ENCODE measurements at regions not wholly inside any gene's neighbourhood (a gene's known extent, or its start where the extent isn't known, plus 50 kb on each side); places are given as distances from the start of the nearest gene placed in this dataset.

DNA sequence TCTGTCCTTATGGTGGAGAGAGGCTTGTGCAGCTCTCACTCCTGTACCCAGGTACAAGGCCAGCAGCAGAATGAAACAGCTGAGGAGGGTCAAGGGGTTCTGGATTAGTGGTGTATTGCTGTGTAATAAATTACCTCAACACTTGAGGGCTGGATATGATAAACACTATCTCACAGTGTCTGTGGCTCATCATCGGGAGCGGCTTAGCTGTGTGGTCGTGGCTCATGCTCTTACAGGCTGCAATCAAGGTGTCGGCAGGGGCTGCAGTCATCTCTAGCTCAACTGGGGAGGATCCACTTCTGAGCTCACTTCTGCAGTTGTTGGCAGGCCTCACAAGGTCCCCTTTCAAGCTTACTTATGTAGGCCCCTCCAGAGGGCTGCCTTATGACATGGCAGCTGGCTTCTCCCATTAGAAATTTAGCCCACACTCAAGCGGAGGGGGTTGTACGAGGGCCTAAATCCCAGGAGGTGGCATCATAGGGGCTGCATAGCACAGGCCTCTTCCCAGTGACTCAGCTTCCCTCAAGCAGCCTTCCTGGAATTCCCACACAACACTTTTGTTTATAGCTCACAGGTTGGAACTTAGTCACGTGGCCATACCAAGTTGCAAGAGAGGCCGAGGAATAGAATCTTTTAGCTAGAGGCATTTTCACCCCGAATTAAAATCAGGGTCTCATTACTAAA lies 148.2 kb upstream of the RPS6KA3 start:
- H3K4me1 ChIP-seq: no peaks in the 10 kb centered on the region
- TF ChIP-seq, protein P1, sequence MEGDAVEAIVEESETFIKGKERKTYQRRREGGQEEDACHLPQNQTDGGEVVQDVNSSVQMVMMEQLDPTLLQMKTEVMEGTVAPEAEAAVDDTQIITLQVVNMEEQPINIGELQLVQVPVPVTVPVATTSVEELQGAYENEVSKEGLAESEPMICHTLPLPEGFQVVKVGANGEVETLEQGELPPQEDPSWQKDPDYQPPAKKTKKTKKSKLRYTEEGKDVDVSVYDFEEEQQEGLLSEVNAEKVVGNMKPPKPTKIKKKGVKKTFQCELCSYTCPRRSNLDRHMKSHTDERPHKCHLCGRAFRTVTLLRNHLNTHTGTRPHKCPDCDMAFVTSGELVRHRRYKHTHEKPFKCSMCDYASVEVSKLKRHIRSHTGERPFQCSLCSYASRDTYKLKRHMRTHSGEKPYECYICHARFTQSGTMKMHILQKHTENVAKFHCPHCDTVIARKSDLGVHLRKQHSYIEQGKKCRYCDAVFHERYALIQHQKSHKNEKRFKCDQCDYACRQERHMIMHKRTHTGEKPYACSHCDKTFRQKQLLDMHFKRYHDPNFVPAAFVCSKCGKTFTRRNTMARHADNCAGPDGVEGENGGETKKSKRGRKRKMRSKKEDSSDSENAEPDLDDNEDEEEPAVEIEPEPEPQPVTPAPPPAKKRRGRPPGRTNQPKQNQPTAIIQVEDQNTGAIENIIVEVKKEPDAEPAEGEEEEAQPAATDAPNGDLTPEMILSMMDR (IDR thresholded peaks at IDR 0.05): no peak
- DNase-seq: no peak
- no peak overlapping the region for H3K4me3 ChIP-seq
- H3K36me3 ChIP-seq: no peaks in the 10 kb centered on the region
- no peak overlapping the region for H3K9ac ChIP-seq (ENCODE audit: low read depth in 2 of 2, low read length in 2 of 2)
- no peaks in the 10 kb centered on the region for H3K27me3 ChIP-seq
- H3K9me3 ChIP-seq: no peaks in the 10 kb centered on the region
- H3K27ac ChIP-seq: no peak overlapping the region
- intact Hi-C loops (cut with DNase I): no loop called here

DNA sequence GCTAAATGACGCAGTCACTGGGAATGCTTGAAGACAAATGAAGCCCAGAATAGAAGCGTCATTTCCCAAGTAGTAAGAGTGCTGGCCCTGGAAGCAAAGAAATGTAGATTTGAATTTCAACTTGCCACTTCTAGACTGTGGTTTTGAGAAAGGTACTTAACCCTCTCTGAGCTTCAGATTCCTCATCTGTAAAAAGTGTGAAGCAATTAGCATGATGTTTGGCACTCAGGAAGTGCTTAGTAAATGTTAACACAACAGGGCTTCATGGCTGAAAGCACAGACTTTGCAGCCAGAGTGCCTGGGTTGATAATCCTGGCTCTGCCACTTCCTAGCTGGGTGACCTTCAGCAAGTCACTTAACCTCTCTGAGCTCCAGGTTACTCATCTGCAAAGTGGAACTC lies 147.4 kb upstream of the RPS6KA3 start:
- no peaks in the 10 kb centered on the region for H3K4me1 ChIP-seq
- H3K9me3 ChIP-seq: no peaks in the 10 kb centered on the region
- no peaks in the 10 kb centered on the region for H3K27me3 ChIP-seq
- TF ChIP-seq, protein P1 (IDR thresholded peaks at IDR 0.05): no peak
- no peak overlapping the region for H3K4me3 ChIP-seq
- H3K36me3 ChIP-seq: no peaks in the 10 kb centered on the region
- intact Hi-C loops (cut with DNase I): no loop called here
- no peak overlapping the region for H3K27ac ChIP-seq
- no peak for DNase-seq
- no peak overlapping the region for H3K9ac ChIP-seq (ENCODE audit: low read depth in 2 of 2, low read length in 2 of 2)

DNA sequence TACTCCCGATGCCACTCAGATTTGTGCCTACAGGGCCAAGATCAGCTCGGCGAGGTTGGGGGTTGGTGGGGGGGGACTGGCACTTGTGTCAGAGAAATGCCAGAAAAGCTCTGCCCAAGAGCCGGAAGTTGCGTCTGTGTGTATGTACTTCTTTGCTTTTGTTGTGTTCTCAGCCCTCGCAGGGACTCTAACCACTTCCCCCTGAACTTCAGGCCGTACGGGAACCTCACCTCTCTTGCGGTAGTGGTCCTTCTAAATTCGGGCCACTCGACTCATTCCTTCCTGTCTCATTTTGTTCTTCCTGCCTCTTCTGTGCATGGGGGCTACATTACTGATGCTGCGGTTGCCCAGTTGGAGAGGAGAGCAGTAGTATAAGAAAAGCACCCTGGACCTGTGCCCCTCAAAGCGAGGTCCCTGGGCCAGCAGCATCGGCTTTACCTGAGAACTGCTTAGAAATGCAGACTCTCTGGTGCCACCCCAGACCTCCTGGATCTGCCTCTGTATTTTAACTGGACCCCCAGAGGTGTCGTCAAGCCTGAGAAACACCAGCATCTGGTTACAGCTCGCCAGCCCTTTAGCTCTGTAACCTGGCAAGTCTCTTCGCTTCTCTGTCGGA lies 146.3 kb upstream of the RPS6KA3 start:
- Histone ChIP-seq H3K27ac (no peak overlapping the region), H3K4me1 (no peaks in the 10 kb centered on the region)
- intact Hi-C loops (cut with DNase I): no loop called here

DNA sequence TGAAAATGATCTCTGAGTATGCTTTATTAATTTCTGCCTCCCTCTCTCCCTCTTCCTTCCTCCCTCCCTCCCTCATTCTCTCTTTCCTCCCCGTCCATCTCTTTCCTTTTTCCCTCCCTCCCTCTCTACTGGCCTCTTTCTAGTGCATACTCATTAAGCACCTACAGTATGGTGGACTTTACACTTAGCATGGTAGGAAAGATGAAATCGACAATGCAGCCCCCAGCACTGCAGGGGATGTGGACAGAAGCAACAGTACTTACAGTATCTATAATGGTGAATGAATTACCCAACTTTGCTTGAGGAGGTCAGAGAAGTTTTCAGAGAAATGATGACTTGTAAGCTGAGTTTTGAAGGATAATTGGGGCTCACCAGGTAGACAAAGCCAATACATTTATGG lies 143.8 kb upstream of the RPS6KA3 start:
- intact Hi-C loops (cut with DNase I): no loop called here
- TF ChIP-seq, protein P1 (IDR thresholded peaks at IDR 0.05): no peak
- H3K4me1 ChIP-seq: no peaks in the 10 kb centered on the region
- H3K27ac ChIP-seq: no peak overlapping the region
- H3K9me3 ChIP-seq: no peaks in the 10 kb centered on the region
- no peak overlapping the region for H3K9ac ChIP-seq (ENCODE audit: low read depth in 2 of 2, low read length in 2 of 2)
- DNase-seq: no peak
- H3K27me3 ChIP-seq: no peaks in the 10 kb centered on the region
- no peaks in the 10 kb centered on the region for H3K36me3 ChIP-seq
- no peak overlapping the region for H3K4me3 ChIP-seq

More for the DNA sequence above, 146.3 kb upstream of the RPS6KA3 start:
- H3K4me3 ChIP-seq: no peak overlapping the region
- no peaks in the 10 kb centered on the region for H3K9me3 ChIP-seq
- no peaks in the 10 kb centered on the region for H3K36me3 ChIP-seq
- no peak overlapping the region for H3K9ac ChIP-seq (ENCODE audit: low read depth in 2 of 2, low read length in 2 of 2)
- no peak for DNase-seq
- TF ChIP-seq, protein P1 (IDR thresholded peaks at IDR 0.05): no peak
- H3K27me3 ChIP-seq: no peaks in the 10 kb centered on the region

DNA sequence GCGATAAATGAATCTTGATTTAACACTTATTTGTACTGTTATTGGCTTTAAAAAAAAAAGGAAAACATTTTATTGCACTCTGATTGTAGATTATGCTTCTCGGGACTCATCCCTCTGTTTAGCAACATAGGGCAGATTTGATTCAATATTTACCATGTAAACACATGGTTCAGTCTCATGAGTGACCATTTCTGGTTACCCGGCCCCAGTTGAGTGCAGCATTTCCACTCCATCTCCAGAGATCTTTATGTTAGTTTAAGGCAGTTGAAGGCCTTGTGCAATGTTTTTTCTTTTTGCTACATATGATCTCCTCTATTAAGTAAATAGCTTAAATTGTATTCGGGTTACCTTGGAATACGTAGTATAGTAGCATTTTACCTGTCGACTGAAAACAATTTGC lies 143.3 kb upstream of the RPS6KA3 start:
- Histone ChIP-seq H3K9me3 (no peaks in the 10 kb centered on the region), H3K9ac (ENCODE audit: low read depth in 2 of 2, low read length in 2 of 2) (no peak overlapping the region), H3K36me3 (no peaks in the 10 kb centered on the region), H3K4me1 (no peaks in the 10 kb centered on the region), H3K27me3 (no peaks in the 10 kb centered on the region), H3K27ac (no peak overlapping the region), H3K4me3 (no peak overlapping the region)
- TF ChIP-seq, protein P1 (IDR thresholded peaks at IDR 0.05): no peak
- intact Hi-C loops (cut with DNase I): no loop called here
- DNase-seq: no peak

Measured in colonic mucosa (tissue), 4 donors.